HepG2 (cell line): ENCODE measurements at regions not wholly inside any gene's neighbourhood (a gene's known extent, or its start where the extent isn't known, plus 50 kb on each side); places are given as distances from the start of the nearest gene placed in this dataset.

Experiments used
- IRF2 ChIP-seq: IDR thresholded peaks from 2 replicates; pipeline ENCODE4 v1.6.1; 2018; ENCODE audit warnings: missing genetic modification reagents, missing compliant biosample characterization
- PHB2 ChIP-seq: fragments of 450-650 bp; IDR thresholded peaks from 2 replicates; pipeline ENCODE4 v1.6.1; 2018; ENCODE audit not compliant: partially characterized antibody
- RBM39 ChIP-seq: fragments of 200-400 bp; formaldehyde crosslinking; IDR thresholded peaks from one replicate; pipeline ENCODE4 v1.6.1; 2018; ENCODE audit warnings: antibody characterized with exemption, mild to moderate bottlenecking, low read depth, low read length; ENCODE audit not compliant: poor library complexity, severe bottlenecking
- SOX5 ChIP-seq: IDR thresholded peaks from 2 replicates; pipeline ENCODE4 v1.6.1; 2016; ENCODE audit warnings: borderline replicate concordance
- YY1 ChIP-seq: IDR thresholded peaks from 2 replicates; pipeline ENCODE4 v1.6.1; 2011; ENCODE audit warnings: low read length, low read depth, moderate library complexity, mild to moderate bottlenecking; ENCODE audit not compliant: insufficient read depth, insufficient replicate concordance
- ZNF207 ChIP-seq: fragments of 450-650 bp; IDR thresholded peaks from 2 replicates; pipeline ENCODE4 v1.6.1; 2016; ENCODE audit warnings: antibody characterized with exemption, borderline replicate concordance
- ZNF577 ChIP-seq: sonication (generic); formaldehyde crosslinking; IDR thresholded peaks from 2 replicates; pipeline ENCODE4 v1.4.0; 2020; ENCODE audit warnings: mild to moderate bottlenecking, low read depth, missing genetic modification reagents, borderline replicate concordance
- ZSCAN21 ChIP-seq: sonication (generic); formaldehyde crosslinking; IDR thresholded peaks from 2 replicates; pipeline ENCODE4 v1.8.0; 2022; ENCODE audit warnings: mild to moderate bottlenecking, missing genetic modification reagents, moderate library complexity, borderline replicate concordance
- TF ChIP-seq, protein P1 (sequence below), 2 experiments: IDR thresholded peaks; 2 replicates each; pipeline ENCODE4 v1.6.1; 2011 to 2012; ENCODE audit warnings: low read length in 2 of 2, borderline replicate concordance in 1 of 2, low read depth in 1 of 2, mild to moderate bottlenecking in 1 of 2, moderate library complexity in 1 of 2

DNA sequence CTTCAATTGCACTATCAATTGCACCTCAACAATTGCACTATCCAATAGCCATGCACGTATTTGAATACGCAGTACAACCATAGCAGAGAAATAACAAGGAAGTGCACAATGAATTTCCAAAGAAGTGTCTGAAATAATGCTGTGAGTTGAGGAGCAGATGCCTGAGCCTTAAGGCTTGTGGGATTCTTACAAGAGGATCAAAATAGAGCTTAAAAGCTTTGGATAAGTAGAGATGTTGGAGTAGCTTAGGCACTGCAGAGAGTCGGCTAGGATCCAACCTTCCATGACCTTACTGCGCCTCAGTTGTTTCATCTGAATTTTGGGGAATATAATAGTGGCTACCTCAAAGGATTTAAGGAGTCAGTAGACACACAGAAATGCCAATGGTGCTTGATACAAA, 196.1 kb upstream of the FLRT2 start:
- TF ChIP-seq ZSCAN21 (CRISPR knock-in tag) (no peak), SOX5 (CRISPR knock-in tag) (no peak), IRF2 (CRISPR knock-in tag) (no peak), ZNF577 (CRISPR knock-in tag) (no peak), PHB2 (no peak), ZNF207 (no peak), RBM39 (no peak), YY1 (no peak)
- TF ChIP-seq, protein P1, sequence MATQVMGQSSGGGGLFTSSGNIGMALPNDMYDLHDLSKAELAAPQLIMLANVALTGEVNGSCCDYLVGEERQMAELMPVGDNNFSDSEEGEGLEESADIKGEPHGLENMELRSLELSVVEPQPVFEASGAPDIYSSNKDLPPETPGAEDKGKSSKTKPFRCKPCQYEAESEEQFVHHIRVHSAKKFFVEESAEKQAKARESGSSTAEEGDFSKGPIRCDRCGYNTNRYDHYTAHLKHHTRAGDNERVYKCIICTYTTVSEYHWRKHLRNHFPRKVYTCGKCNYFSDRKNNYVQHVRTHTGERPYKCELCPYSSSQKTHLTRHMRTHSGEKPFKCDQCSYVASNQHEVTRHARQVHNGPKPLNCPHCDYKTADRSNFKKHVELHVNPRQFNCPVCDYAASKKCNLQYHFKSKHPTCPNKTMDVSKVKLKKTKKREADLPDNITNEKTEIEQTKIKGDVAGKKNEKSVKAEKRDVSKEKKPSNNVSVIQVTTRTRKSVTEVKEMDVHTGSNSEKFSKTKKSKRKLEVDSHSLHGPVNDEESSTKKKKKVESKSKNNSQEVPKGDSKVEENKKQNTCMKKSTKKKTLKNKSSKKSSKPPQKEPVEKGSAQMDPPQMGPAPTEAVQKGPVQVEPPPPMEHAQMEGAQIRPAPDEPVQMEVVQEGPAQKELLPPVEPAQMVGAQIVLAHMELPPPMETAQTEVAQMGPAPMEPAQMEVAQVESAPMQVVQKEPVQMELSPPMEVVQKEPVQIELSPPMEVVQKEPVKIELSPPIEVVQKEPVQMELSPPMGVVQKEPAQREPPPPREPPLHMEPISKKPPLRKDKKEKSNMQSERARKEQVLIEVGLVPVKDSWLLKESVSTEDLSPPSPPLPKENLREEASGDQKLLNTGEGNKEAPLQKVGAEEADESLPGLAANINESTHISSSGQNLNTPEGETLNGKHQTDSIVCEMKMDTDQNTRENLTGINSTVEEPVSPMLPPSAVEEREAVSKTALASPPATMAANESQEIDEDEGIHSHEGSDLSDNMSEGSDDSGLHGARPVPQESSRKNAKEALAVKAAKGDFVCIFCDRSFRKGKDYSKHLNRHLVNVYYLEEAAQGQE (IDR thresholded peaks at IDR 0.05; ENCODE audit: borderline replicate concordance in 1 of 2, low read depth in 1 of 2, low read length in 2 of 2), result no peak
